ENCODE measurements at regions not wholly inside any gene's neighbourhood (a gene's known extent, or its start where the extent isn't known, plus 50 kb on each side); places are given as distances from the start of the nearest gene placed in this dataset.

DNA sequence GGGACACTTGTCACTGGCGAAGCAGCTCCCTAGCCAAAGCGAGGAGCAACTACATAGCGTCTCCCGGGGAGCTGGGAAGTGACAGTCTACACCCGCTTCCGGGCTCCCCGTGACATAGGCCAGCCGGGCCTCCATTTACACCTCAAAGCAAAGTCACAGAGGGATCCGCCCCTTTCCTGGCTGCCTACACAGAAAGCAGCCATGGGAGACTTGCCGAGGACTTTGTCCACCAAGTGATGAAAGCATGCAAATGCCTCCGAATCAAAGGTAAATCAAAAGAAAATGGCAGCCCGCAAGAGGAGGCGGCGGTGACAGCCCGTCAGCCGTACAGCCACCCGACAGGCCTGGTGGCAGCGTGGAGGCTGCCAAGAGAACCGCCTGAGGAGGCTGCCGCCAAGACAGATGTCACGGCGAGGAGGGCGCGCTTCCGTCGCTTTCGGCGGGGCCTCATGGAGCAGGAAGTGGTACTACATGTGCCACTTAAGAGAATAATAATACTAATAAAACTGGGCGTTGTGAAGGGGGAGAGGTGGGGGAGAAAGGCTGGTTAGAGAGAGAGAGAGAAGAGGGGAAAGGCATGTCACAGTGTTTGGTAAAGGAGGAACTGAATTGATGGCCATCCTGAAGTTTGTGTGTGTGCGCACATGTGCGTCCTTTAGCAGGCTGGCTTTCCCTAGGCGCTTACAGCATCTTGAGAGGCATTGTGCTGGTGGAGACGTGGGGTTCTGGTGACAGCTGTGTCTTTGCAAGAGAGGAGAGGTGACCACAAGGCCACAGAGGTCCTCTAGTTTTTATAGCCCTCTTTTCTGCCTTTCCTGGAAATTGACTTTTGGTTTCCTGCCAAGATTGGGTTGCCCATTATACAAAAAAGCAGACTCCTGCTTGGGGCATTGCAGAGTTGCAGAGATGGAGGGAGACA is 661.7 kb downstream of the VRK1 start:
- no peak for DNase-seq

DNA sequence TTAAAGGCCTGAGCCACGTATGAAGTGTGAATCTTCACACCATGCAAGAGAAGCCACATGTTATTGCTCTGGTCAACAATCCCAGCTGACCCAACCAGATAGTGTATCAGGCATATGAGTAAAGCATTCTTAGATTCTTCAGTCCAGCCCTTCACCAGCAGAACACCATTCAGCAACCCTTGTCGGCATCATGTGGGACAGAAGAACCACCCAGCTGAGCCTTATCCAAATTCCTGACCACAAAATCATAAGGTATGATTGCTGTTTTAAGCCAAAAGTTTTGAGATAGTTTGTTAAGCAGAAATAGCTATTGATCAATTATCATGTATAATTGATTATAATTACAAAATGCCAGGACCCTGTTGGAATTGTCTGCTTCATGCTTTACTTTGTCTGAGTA is 664.9 kb downstream of the VRK1 start:
- DNase-seq, result no peak

DNA sequence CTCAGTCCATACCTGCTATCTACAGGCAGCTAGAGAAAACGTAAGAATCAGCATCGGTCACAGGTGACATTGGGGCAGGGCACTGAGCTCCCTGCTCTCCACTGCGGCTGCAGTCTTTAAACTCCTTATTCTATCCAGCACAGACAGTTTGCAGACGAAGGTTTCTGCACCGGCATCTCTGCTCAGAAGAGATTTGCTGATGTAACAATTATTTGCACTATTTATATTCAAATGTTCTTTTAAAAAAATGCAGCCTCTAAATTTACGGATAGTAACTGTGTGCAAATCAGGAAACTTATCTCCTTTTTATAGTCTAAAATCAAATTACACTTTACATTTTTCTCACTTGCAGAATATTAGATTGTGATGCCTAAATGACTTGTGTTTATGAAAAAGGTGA is 671.0 kb downstream of the VRK1 start:
- DNase-seq, result no peak

DNA sequence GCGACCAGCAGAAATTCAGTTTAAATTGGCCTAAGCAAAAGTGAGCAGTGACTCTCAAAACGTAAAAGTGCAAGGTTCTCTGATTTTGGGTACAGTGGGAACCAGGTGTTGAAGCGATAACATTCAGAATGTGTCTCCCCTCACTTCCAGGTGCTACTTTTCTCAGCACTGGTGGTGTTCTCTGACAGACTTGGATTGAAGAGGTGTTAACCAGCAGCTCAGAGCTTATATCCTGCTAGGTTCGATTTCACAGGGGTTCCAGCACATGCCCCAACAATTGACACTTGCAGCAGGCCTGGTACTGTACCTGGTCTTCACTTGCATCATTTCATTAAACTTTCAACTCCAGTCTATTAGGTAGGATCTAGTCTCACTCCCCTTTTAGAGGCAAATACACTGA is 680.2 kb downstream of the VRK1 start:
- no peak for DNase-seq

DNA sequence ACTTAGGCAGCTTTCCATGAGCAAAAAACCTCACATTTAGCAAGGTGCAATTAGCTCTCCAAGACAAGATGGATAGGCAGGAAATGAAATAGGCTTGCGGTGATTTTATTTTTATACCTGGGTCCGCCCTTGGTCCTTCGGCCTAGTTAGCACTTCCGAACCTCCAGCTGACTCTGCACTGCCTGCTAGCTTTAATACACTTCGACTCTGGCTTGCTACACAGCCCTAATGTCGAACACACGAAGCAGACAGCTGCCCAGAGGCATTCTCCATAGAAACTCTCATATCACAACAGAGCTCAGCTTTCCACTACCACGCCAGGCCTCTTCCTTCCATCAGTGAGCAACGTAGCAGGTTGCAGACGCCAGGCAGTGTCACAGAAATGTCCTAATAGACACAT is 688.0 kb downstream of the VRK1 start:
- DNase-seq, result no peak

DNA sequence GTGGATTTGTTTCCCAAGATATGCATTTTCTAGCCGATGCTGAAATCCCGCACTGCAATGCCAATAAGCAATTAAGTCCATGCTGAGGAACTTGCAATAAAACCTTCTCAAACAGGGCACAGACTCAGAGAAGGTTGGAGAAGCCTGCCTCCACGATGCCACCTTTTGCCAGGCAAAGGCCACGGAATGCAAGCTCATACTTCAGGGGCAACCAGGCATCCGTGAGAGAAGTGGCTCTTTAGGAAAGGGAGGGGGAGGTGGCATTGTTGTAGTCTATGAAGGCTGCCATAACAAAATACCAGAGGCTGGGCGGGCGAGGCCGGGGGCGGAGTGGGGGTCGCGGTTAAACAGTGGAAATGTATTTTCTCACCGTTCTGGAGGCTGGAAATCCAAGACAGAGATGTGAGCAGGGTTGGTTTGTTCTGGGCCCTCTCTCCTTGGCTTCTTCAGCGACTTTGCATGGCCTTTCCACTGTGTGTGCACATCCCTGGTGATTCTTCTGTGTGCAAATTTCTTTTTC is 689.5 kb downstream of the VRK1 start:
- DNase-seq, result no peak

DNA sequence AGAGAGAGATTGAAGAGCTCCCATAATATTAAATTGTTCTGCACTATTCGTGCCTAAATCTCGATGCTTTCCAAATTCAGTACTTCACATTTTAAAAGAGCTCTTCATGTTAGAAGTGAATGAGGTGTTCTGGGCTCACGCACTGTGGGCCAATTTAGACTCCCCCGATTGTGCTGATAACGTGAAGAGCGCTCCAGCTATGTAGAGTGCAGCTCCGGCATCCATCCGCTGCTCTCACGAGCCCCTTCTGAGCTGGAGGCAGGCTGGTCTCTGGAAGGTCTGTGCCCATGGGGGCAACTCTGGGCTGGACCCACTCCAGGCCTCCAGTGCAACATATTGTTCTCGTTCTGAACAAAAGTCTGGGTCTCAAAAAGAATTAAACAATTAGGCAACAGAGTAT is 692.6 kb downstream of the VRK1 start:
- no peak for DNase-seq

DNA sequence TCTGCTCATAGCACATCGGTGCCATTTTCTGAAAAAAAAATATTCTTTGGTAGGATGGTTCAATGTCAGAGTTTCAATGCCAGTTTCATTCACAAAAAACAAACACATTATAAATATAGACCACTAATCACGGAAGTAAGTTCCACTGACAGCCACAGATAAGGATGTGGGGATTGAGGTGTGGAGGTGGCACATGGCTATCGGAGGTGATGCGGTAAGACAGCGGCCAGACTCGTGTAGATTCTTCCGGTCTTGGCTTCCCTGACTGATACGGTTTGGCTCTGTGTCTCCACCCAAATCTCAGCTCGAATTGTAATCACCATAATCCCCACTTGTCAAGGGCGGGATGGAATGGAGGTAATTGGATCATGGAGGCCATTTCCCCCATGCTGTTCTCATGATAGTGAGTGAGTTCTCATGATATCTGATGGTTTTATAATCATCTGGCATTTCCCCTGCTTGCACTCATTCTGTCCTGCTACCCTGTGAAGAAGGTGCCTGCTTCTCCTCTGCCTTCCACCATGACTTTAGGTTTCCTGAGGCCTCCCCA is 693.4 kb downstream of the VRK1 start:
- no peak for DNase-seq

DNA sequence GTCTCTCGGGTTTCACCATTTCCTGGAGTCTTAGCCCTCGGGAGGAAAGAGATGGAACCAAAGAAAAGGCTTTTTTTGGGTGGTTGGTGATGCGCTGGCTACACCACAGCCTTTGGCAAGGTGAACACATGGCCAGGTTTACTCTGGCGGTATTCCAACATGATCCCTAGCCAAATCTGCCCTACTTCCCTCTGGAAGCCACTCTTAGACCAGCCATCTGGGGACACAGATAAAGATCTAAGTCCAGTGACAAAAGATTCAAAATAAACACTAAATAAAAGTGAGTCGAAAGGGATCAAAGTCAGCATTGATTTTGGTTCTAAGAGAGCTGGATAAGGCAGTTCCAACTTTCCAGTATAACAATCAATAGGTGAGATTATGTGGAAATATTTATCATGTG is 694.5 kb downstream of the VRK1 start:
- no peak for DNase-seq

DNA sequence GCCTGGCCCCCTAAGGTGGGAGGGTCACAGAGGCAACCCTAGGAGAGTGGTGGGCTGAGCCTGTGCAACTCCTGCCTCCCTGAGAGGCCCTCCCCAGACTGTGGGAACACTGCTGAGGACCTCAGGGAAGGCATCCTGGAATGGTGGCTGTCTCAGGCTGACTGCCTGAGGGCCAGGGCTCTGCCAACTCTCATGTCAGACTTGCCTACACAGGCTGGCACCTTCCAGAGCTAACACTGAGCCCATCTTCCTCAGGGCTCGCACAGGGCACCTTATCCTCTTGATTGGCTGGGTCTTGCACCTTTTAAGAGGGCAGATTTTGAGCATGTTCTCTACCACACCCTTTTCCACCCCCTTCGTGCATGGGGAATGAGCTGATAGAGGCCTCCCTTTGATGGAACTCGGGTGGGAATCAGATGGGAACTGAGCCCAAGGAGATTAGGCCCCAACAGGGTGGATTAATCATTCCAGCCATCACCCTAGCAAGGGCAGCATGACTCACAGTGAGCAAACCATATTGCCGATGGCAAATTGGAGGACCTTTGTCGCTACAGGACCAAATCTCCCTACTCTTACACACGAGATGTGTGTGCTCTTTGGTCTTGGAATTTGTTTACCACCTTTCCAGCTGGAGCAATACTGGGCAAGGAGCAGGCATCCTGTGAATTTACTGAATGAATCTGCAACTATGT is 702.8 kb downstream of the VRK1 start:
- no peak for DNase-seq

DNA sequence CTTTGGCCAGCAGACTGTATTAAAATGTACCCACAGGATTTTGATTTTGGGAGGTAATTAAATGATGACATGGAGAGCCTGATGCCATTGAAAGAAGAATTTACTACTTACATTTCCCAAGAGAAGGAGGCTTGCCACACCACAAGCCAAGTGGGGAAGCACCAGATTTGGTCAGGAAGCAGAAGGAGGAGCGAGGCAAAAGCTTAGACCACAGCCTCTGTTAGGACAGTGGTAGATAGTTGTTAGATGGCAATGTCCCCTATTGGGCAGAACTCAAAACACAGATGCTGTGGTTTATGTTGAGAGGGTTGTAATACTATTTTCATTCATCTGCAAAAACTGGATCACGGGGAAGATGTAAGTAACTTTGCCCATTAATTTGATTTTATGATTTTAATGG is 709.4 kb downstream of the VRK1 start:
- DNase-seq, result no peak

DNA sequence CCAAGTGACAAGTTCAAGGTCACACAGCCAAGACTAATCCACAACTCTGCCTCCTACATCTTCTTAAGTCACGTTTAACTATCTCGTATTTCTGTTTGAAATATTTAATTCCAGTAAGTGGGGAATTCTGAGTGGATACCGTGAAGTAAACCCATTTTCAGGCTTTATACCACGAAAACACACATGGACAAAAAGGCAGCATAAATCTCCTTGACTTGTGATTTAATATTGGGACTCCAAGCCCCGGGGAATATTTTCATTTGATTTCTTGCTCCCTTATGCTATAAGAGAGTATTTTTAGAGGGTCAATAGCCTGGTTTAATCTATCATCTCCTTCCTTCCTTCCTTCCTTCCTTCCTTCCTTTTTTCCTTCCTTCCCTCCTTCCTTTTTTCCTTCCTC is 716.7 kb downstream of the VRK1 start:
- no peak for DNase-seq

DNA sequence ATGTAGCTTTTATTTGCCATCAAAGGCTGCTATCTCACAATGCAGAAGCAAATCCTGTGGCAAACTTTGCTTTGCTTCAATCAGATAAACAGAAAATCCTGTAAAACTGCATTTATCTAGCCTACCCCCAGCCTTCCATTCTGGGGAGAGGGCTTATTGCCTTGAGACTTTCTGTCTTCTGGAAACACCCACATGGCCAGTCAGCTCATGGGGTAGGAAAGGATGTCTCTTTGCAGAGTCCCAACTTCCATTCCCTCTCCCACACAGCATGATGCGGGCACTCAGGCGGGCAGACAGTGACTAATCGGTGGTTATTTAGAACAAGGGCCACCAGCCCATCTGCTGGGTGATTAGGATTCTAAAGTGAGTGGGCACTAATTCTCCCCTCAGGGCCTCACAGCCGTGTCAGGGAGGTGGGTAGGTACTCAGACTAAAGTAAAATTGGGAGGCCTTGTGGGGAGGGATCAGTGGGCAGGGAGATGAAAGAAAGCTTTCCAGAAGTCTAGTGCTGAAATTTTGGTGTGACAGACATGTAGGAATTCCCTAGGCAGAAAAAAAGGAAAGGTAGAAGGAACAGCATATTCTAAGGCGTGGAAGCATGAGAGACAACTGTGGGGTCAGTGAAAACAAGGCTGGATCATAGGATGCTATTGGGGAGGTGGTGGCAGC is 720.5 kb downstream of the VRK1 start:
- DNase-seq, result no peak

DNA sequence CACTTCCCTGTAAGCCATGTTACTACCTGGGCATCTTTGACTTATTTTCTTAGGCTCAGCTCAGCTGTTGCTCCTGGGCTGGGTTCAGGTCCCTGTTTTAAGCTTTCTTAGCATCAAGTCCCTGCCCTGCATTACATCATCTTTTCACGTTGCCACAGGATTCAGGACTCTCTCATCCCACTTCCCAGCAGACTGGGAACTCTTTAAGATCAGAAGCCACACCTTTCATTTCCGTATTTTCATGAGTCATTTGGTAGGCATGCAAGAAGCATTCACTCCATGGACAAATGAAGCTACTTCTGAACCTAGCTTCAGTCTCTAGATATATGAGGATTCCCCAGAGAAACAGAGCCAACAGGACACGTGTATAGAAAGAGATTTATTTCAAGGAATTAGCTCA is 726.8 kb downstream of the VRK1 start:
- no peak for DNase-seq

DNA sequence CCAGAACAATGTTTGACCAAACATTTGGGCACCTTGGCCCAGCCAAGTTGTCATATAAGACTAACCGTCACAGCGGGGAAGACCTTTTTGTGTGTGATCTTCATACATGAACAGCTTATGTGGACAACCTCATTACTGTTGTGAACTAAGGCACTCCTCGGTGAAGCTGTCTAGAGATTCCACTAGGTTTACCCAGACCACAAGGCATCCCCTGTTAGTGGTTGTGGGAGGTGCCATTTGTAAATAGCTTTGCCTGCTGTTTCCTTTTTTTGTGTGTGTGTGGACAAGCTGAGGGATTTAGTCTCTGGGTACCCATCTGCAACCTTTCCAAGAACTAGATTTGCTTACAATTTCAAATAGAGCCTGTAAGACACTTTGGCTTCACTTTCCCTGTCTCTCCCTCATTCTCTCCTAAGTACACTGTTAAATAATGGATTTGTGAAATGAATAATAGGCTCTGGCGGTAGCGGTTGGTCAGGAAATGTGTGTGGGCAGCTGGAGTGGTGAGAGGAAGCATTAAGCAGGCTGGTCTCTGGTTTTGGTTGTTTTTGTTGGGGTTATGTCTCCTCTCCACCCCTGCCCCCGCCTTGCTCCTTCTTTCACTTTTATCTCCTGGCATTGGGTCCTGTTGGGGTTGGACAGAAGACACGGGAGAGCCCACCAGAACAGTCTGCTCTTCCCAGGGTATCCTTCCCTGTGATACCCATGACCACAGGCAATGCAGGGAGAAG is 727.6 kb downstream of the VRK1 start:
- peak; percentile 10 for DNase-seq

DNA sequence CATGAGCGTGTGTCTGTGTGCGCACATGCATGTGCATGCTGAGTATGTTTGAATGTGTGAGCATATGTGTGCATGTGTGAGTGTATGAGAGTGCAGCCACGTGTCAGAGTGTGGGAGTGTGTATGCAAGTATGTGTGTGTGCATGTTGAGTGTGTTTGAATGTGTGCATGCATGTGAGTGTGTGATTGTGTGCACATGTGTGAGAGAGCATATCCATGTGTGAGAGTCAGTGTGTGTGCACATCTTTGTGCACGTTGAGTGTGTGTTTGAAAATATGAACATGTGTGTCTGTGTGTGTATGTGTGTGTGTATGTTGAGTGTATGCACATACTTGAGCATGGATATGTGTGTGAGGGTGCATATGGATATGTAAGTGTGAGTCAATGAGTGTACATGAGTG is 730.8 kb downstream of the VRK1 start:
- no peak for DNase-seq

DNA sequence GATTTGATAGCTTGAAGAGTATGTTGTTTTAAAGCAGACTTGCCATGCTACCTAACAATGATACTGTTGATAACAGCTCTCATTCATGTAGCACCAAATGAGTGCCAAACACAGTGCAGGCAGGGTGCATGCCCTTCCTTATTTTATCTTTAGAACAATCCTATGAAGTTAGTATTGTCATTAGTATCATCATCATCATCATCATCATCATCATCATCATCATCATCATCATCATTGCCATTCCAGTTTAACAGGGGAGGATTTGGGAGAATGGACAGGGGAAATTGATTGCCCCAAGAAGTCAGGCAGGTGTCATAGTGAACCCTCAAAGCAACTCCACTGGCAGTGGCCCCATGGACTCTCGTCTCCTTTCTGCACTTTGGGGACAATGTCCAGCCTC is 734.9 kb downstream of the VRK1 start:
- no peak for DNase-seq

DNA sequence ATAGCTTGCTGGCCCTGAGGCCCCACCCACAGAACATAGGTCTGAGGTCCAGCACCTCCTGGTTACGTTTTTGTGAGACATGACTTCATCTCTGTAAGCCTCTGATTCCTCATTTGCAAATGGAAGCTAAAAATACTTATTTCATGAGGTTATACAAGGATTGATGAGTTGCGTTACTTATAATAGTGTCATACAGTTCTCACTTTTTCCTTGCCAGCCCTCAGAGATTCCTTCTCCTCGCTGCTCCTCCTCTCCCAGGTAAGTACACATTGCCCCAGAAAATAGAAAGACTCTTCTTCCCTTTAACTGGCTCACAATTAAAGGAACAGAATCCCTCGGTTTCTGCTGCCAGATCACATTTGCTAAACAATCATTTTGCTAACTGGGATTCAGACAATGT is 739.2 kb downstream of the VRK1 start:
- DNase-seq, result no peak

DNA sequence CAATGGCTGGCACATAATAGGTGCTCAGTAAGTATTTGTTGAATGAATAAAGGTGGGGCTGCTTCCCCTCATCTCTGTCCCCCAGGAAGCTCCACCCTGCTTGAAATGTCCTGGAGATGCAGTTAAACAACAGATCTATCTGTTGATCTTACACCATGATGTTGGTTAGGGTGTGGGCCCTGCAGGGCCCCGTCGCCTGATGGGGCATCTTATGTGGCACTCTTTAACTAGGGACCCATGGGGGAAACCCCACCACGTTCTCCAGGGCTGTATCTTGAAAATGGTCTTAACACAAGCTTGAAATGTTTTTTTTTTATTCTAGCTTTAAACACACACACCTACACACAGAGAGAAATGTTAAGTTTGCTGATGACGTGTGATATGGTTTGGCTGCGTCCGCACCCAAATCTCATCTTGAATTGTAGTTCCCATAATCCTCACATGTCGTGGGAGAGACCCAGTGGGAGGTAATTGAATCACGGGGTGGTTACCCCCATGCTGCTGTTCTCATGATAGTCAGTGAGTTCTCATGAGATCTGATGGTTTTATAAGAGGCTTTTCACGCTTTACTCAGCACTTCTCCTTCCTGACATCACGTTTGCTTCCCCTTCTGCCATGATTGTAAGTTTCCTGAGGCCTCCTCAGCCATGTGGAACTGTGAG is 741.7 kb downstream of the VRK1 start:
- DNase-seq, result peak; percentile 13

DNA sequence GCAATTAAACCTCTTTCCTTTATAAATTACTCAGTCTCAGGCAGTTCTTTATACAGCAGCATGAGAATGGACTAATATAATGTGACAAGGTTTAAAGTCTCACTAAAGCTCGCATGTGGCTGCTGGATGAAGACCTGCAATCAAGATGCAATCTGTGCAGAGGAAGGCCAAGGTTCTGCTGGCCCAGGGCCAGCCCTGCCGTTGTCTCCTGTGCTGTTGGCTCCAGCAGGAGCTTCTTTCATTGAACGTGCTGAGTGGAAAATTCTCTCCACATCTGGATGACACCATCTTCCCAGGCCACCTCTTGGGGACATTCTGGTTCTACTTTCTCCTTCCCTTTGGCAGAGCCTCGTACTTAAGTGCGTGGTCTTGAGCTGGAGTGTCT is 742.2 kb downstream of the VRK1 start:
- no peak for DNase-seq

DNA sequence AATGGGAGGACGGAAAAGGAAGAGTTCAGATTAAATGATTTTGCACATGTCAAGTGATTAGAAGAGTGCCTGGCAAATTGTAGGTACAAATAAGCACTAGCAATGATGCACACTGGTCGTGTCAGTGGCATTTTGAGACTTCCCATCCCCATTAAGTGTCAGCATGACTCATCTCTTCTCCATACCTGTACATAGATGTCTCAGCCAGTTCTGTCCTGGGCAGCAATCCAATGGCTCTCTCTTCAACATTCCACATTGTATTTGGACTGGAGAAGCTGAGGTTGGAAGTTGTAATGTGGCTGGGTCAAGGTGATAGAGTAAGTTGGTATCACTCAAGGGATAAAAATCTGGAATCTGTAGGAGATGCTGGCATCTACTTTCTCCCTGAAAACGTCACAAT is 742.7 kb downstream of the VRK1 start:
- DNase-seq, result no peak

DNA sequence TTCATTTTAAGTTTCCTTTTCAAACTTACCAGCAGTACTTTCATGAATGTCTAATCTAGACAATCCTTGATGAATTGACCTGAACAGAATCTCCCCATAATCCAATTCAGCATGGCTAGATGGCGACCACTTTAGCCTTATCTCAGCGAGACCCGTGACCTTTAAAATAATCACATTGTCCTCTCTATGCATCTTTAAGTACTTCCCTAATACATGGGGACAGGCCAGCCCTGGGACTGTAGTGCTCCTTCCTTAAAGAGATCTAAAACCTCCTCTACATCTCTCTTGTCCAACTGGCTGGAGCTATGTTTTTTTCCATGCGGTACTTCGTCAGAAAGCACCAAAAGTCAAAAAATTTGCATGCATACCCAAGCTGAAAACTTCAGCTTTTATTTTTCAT is 746.0 kb downstream of the VRK1 start:
- DNase-seq, result peak; percentile 24

Measured in suppressor macrophage treated with lipopolysaccharide for 4 hours (primary cell).